ENCODE measurements at regions not wholly inside any gene's neighbourhood (a gene's known extent, or its start where the extent isn't known, plus 50 kb on each side); places are given as distances from the start of the nearest gene placed in this dataset.

DNA sequence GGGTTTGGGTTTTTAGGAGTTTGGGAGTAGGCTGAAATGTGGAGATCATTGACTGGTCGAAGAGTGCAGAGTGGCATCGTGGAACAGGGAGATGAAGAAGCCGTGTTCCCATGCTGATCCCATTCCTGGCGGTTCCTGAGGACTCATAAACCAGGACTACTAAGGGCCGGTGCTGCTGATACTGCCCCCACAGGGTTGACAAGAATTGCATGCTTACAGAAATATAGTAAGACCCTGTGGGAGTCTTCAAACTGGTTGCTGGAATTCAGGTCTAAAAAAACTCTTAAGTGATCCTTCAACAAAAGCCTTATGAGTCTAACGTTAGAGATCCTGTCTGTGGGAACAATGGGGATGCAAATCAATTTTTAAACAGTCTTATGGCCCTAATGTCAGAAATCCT is 64.0 kb upstream of the ARHGAP5 start:
- no peak for DNase-seq (ENCODE audit: low read depth, low spot score)
- no peak overlapping the region for H3K4me3 ChIP-seq (ENCODE audit: low read length)

DNA sequence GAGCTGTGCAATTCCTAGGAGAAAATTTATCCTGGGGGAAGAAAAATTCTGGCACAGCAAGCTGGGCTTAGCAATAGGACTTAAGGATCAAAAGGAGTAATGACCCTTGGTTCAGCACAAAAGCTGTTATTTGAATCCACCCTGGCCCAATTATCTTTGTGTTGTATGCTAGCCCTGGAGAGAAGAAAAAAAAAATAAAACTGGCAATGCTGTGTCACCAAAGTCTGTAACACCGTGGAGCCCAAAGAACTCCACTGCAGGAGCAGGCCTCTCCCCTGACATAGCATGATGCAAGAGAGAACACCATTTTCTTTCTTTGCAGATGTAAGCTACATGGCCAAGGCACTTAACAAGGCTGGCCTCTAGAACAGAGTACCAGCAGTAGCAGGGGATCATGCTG is 63.0 kb upstream of the ARHGAP5 start:
- DNase-seq (ENCODE audit: low read depth, low spot score), result no peak
- no peak overlapping the region for H3K4me3 ChIP-seq (ENCODE audit: low read length)

DNA sequence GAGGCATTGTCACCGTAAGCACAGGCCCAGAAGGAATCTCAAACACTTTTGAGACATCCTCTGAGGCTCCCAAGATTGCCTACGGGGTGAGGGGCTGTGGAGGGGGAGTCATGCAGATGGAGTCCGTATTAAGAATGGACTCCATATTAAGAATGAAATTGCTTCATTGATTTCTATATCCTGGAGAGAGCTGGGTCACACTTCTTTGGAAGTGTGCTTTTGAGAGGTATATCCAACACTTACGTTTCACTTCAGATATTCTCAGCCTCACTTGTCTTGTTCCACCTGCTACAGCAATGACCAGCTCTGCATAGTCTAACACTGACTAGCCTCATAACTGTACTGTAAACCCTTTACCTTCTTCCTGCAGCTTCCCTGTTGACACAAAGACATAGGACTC is 62.6 kb upstream of the ARHGAP5 start:
- no peak for DNase-seq (ENCODE audit: low read depth, low spot score)

DNA sequence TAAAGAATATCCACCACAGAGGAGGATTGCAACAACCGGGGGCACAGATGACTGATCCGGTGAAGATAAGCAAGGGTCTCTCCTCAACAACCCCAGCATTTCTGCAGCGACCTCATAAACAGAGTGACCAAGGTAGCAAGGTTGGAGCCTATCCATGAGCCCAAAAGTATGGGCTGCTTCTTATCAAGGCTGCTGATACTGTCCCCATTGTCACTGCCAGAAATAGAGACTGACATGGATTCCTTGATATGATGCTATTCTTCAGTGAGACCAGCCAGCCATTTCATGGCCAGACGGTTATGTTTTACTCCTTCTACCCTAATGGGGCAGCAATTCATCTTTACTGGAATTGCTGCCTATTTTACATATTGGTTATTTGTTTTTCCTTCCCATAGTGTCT is 61.9 kb upstream of the ARHGAP5 start:
- no peak overlapping the region for H3K4me3 ChIP-seq (ENCODE audit: low read length)
- no peak for DNase-seq (ENCODE audit: low read depth, low spot score)

More for the DNA sequence above, 62.6 kb upstream of the ARHGAP5 start:
- H3K4me3 ChIP-seq (ENCODE audit: low read length), result no peak overlapping the region

DNA sequence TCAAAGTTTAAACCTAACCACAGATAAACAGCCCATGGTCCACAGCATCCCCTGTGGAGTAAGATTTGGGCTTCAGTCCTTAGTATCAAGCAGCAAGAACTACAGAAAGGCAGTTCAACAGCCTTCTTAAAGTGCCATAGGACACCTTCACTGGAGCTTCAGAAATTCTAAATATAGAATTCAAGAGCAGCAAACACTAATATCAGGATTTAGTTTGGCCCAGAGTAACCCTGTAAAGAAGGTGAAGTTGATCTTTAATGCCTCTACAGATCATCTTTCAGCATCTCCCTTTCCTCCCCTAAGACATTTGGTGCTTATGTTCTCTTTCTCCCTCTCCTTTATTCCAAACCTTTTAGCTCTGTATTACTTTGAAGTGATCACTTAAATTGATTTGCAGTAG is 59.5 kb upstream of the ARHGAP5 start:
- H3K4me3 ChIP-seq (ENCODE audit: low read length), result no peak overlapping the region
- no peak for DNase-seq (ENCODE audit: low read depth, low spot score)

DNA sequence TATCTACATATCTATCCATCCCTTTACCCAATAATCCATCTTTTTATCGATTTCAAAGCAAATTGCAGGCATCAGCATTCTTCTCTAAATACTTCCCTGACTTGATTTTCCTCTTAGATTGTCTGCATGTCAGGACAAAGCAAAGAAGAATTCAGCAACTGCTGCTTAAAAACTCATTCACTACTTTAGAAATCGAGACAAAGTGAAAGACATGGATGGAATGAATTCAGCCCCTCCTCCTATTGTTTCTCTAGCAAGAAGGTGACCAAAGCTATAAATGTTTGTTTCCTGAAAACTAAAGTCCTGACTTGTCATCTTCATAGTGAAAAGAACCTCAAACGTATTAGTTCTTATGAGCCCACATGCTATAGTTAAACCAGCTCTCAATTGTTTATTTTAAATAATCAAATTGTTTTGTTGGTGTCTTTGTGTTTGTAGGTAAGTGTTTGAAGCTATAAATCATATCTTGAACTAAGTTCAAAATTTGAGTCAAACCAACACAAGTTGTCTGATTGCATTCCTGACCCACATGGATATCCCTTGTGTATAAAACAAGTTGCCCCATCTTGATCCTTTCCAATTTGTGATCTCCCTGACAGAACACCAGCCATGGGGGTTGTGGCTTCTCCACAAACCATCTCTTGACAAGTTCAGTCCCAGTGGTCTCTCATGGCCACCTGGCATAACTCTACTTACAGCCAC is 58.6 kb upstream of the ARHGAP5 start:
- no peak overlapping the region for H3K4me3 ChIP-seq (ENCODE audit: low read length)
- no peak for DNase-seq (ENCODE audit: low read depth, low spot score)

DNA sequence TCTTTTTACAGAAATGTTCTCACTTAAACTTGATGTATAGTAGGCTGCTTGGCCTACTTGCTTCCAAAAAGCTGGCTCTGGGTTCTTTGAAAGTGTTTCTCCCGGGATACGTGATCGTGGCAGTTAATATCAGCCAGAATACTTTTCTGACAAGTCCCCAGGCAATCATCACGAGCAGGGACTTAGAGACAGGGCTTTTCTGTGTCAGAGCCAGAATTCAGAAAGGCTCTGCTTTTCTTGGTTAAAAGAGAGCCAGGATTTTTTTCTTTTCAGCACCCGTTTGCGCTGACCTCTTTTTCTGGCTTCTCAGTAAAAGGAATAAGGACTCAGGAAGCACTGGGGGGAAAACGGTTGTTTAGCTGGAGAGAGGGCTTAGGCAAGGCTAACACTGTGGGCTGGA is 57.8 kb upstream of the ARHGAP5 start:
- DNase-seq (ENCODE audit: low read depth, low spot score), result no peak
- H3K4me3 ChIP-seq (ENCODE audit: low read length), result no peak overlapping the region

DNA sequence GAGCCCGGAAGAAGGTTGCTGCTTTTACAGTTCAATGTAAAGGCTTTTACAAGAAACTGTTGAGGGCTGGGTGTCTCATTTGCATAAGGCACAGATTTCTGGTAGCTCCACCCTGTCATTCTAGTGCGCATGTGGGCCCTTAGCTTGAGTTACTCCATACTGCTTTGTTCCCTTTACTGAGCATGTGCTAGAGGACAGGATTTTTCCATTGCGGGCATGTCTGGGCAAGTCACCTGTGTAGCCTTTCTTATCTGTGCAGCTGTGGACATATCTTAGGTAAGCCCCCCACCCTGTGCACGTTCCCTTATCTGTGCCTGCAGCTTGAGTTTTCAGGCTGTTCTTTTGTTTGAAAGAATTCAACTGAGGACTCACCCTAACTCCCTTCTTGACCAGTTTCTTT is 56.2 kb upstream of the ARHGAP5 start:
- no peak overlapping the region for H3K4me3 ChIP-seq (ENCODE audit: low read length)
- no peak for DNase-seq (ENCODE audit: low read depth, low spot score)

DNA sequence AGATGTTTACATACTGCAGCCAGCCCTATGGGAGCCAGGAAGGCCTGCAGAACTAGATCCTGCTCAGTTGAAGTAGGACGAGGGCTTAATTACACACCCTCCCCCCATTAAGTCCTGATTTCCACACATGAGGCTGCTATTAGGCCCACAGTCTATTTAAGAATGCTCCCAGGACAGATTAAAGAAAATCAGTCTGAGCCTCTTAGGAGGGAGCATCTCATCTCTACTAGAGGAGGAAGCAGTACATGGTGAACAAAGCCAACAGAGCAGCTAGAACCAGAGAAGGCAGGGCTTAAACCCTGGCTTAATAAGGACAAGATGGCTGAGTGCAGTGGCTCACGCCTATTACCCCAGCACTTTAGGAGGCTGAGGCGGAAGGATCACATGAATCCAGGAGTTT is 55.8 kb upstream of the ARHGAP5 start:
- DNase-seq (ENCODE audit: low read depth, low spot score), result no peak
- no peak overlapping the region for H3K4me3 ChIP-seq (ENCODE audit: low read length)

DNA sequence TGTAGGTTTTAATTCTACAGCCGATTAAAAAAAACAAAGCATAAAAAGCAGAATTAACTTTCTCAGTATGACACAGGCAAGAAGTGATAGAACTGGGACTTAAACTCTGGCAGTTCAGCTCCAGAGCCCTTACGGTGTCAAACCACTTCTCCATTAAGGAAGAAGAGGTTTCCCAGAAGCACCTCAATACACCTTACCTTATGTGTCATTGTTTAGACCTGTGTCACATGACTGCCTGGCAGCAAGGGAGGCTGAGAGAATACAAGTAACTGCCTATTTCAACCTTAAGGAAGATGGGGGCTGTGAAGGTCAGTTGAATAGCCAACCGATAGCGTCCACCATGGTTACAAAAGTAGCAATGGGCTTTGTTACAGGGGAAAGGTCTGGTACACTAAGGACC is 54.6 kb upstream of the ARHGAP5 start:
- no peak overlapping the region for H3K4me3 ChIP-seq (ENCODE audit: low read length)
- DNase-seq (ENCODE audit: low read depth, low spot score), result no peak

DNA sequence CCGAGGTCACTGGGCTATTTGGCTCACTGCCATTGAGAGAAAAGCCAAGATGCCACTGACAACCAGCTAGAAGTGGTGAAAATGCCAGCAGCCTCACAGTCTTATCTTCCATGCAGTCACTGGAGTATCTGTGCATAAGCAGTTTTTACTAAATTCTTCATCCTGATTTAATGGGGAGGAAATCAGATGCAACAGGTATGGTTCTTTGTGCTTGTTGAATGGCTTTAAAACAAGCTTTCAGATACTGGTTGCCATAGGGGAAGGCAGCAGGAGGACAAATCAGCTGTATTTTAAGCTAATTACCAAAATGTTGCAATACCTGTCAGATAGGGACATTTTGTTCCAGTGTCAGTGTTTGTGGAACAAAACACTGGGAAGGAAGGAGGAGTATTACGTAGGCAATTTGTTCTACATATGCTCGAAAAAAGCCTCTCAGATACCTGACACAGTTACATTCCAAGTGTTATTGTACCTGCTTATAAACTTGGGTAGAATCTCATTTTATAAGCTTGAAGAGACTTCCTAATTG is 54.1 kb upstream of the ARHGAP5 start:
- H3K4me3 ChIP-seq (ENCODE audit: low read length), result no peak overlapping the region
- DNase-seq (ENCODE audit: low read depth, low spot score), result no peak

DNA sequence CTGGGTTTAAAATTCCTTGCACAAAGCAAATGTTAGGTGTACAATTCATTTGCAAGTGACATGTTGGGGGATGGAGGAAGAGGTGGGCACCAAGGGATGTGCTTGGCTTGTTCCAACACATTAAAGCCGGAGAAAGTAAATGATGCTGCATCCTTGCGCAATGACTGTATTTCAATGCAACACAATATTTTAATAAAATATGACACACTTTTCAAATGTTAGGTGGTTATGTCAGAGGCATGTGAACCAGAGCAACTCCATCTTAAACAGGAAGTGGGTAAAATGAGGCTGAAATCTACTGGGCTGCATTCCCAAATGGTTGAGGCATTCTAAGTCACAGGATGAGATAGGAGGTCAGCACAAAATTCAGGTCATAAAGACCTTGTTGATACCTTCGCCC is 53.6 kb upstream of the ARHGAP5 start:
- DNase-seq (ENCODE audit: low read depth, low spot score), result no peak

DNA sequence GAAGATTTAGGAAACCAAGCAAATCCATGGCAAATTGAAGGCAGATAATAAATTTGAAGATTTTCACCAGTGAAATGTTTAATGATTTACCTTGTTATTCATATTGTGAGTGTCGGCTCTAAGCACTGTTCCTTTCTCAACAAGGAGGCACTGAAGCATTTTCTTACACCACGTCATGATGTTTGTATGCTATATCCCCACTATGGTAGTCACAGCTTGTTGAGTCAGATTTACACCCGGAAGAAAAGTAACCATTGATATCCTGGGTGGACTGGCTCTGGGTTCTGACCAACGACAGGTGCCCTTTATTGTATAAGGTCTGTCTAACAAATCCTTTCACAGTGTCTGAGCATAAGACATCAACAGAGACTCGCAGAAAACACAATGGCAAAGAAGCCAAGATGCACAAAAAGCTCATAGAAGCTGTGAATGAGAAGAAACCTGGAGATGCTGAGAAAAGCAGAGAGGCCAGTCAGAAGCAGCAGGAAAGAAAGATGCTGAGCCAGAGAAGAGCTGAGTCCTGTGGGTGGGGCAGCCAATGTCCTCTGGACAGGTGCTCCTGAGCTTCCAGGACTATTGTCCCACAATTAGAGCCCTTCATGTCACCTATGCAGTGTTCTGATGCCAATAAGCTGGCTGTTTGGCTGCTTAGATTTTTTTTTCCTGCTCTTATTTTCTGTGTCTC is 49.7 kb upstream of the ARHGAP5 start:
- no peak overlapping the region for H3K4me3 ChIP-seq (ENCODE audit: low read length)
- no peak for DNase-seq (ENCODE audit: low read depth, low spot score)

More for the DNA sequence above, 53.6 kb upstream of the ARHGAP5 start:
- no peak overlapping the region for H3K4me3 ChIP-seq (ENCODE audit: low read length)

Data from Jurkat, Clone E6-1 (cell line).